ENCODE measurements at regions not wholly inside any gene's neighbourhood (a gene's known extent, or its start where the extent isn't known, plus 50 kb on each side); places are given as distances from the start of the nearest gene placed in this dataset.

- Histone ChIP-seq H3K79me1 (ENCODE audit: low read depth, low read length) (no peaks in the 10 kb centered on the region), H3K9me3 (ENCODE audit: insufficient read depth in 2 of 2, low read depth in 1 of 2, low read length in 1 of 2) (no peaks in the 10 kb centered on the region), H4K20me1 (replicated peaks in 1 of 2; ENCODE audit: control insufficient read depth in 1 of 2, insufficient read depth in 2 of 2, low read length in 2 of 2) (no peaks in the 10 kb centered on the region), H2BK5ac (ENCODE audit: low read depth, low read length) (no peak overlapping the region), H2BK12ac (ENCODE audit: low read depth, low read length) (no peak overlapping the region), H3K23me2 (ENCODE audit: low read depth, low read length) (no peaks in the 10 kb centered on the region), H4K91ac (replicated peaks; ENCODE audit: insufficient read length, low read length) (no peak overlapping the region), H3K14ac (ENCODE audit: insufficient read length) (no peak overlapping the region), H3K18ac (ENCODE audit: extremely low read depth, low read length) (no peak overlapping the region), H3K27ac (ENCODE audit: low read depth, low read length) (no peak overlapping the region), H3K4me2 (ENCODE audit: insufficient read depth in 1 of 2, low read depth in 2 of 2, low read length in 2 of 2) (no peak overlapping the region), H3K79me2 (ENCODE audit: control insufficient read depth in 1 of 2, insufficient read depth in 2 of 2, low read length in 2 of 2) (no peaks in the 10 kb centered on the region), H2AK5ac (ENCODE audit: low read depth, low read length) (no peak overlapping the region), H4K8ac (ENCODE audit: extremely low read depth, insufficient read depth, low read length) (no peak overlapping the region), H3K36me3 (ENCODE audit: control insufficient read depth in 2 of 4, insufficient read depth in 4 of 4, low read length in 3 of 4) (no peaks in the 10 kb centered on the region), H4K5ac (ENCODE audit: insufficient read length, low read depth, low read length) (no peak overlapping the region), H2BK15ac (ENCODE audit: low read length) (no peak overlapping the region), H2BK120ac (replicated peaks; ENCODE audit: low read depth, low read length) (no peak overlapping the region), H2BK20ac (ENCODE audit: low read length) (no peak overlapping the region), H3K56ac (replicated peaks; ENCODE audit: insufficient read length, low read depth, low read length) (no peak overlapping the region), H3K4me1 (replicated peaks in 1 of 4; ENCODE audit: control insufficient read depth in 3 of 4, insufficient read depth in 4 of 4, low read length in 3 of 4) (no peaks in the 10 kb centered on the region), H3K4me3 (ENCODE audit: extremely low read depth in 1 of 4, insufficient read depth in 2 of 4, low read depth in 3 of 4, low read length in 4 of 4) (no peak overlapping the region), H3K27me3 (replicated peaks in 1 of 4; ENCODE audit: control insufficient read depth in 3 of 4, extremely low read depth in 1 of 4, insufficient read depth in 3 of 4, low read length in 3 of 4) (no peaks in the 10 kb centered on the region), H3K9ac (replicated peaks in 1 of 4; ENCODE audit: extremely low read depth in 1 of 4, low read depth in 3 of 4, low read length in 3 of 4) (no peak overlapping the region), H3K23ac (ENCODE audit: insufficient read length) (no peak overlapping the region), H2AFZ (ENCODE audit: low read length) (no peak overlapping the region), H3K4ac (replicated peaks; ENCODE audit: insufficient read length, low read depth, low read length) (no peak overlapping the region)
- no peak for FAIRE-seq
- TF ChIP-seq KDM4A (IDR thresholded peaks at IDR 0.05; ENCODE audit: low read depth, low read length, severe bottlenecking): no peak
- no peak for TF ChIP-seq RBBP5 (IDR thresholded peaks at IDR 0.05; ENCODE audit: borderline replicate concordance, low read depth, low read length)
- no peak for TF ChIP-seq CHD2 (IDR thresholded peaks at IDR 0.05; ENCODE audit: low read length)
- no peak for TF ChIP-seq TCF12 (IDR thresholded peaks at IDR 0.05; ENCODE audit: low read depth, low read length)
- TF ChIP-seq EGR1 (IDR thresholded peaks at IDR 0.05; ENCODE audit: borderline replicate concordance, low read depth, low read length): no peak
- TF ChIP-seq BRCA1 (IDR thresholded peaks at IDR 0.05; ENCODE audit: low read depth, low read length): no peak
- TF ChIP-seq, protein P1, sequence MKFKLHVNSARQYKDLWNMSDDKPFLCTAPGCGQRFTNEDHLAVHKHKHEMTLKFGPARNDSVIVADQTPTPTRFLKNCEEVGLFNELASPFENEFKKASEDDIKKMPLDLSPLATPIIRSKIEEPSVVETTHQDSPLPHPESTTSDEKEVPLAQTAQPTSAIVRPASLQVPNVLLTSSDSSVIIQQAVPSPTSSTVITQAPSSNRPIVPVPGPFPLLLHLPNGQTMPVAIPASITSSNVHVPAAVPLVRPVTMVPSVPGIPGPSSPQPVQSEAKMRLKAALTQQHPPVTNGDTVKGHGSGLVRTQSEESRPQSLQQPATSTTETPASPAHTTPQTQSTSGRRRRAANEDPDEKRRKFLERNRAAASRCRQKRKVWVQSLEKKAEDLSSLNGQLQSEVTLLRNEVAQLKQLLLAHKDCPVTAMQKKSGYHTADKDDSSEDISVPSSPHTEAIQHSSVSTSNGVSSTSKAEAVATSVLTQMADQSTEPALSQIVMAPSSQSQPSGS (IDR thresholded peaks at IDR 0.05; ENCODE audit: low read length): no peak
- no peak for TF ChIP-seq TEAD4 (IDR thresholded peaks at IDR 0.05; ENCODE audit: low read depth, low read length)
- no peak for TF ChIP-seq TBP (IDR thresholded peaks at IDR 0.05; ENCODE audit: low read depth, low read length)
- no peak for TF ChIP-seq KDM1A (IDR thresholded peaks at IDR 0.05; ENCODE audit: borderline replicate concordance, low read length)
- no peak for DNase-seq (ENCODE audit: low read depth in 1 of 2, low spot score in 2 of 2)
- WGBS, 2 experiments (ENCODE audit: extremely low coverage in 1 of 2, insufficient coverage in 1 of 2, insufficient read length in 1 of 2, insufficient replicate concordance in 2 of 2, low coverage in 1 of 2, low lambda C conversion rate in 2 of 2, missing lambda C conversion rate in 1 of 2): 86% methylated on average over 1 of the region's 1 CpG; no CpG with 5 or more reads in 1 of the 2 experiments
- CTCF ChIA-PET (ENCODE audit: partially characterized antibody): no interaction called here
- POLR2A ChIA-PET (ENCODE audit: partially characterized antibody): no interaction called here
Observed at GRCh38 chr1:173383351-173383750, 93.8 kb upstream of the PRDX6 start.

All from H1 (cell line).